Keratinocyte (primary cell): ENCODE measurements at regions not wholly inside any gene's neighbourhood (a gene's known extent, or its start where the extent isn't known, plus 50 kb on each side); places are given as distances from the start of the nearest gene placed in this dataset.

Source experiments
- CTCF ChIP-seq, 3 experiments: IDR thresholded peaks in 1 of 3; conservative IDR thresholded peaks in 1 of 3; optimal IDR thresholded peaks in 1 of 3; 2 replicates in 2 of 3; 3 replicates in 1 of 3; pipeline versions ENCODE3 to v1.5.1; 2011; ENCODE audit warnings: low read length in 3 of 3, mild to moderate bottlenecking in 3 of 3, moderate library complexity in 2 of 3, control low read depth in 1 of 3, inconsistent platforms in 1 of 3; ENCODE audit not compliant: insufficient read depth in 2 of 3; ENCODE audit errors: extremely low read depth in 1 of 3
- EZH2 ChIP-seq: IDR thresholded peaks from one replicate; pipeline ENCODE4 v1.6.1; 2012; ENCODE audit warnings: inconsistent platforms, mild to moderate bottlenecking, low read length, moderate library complexity

DNA sequence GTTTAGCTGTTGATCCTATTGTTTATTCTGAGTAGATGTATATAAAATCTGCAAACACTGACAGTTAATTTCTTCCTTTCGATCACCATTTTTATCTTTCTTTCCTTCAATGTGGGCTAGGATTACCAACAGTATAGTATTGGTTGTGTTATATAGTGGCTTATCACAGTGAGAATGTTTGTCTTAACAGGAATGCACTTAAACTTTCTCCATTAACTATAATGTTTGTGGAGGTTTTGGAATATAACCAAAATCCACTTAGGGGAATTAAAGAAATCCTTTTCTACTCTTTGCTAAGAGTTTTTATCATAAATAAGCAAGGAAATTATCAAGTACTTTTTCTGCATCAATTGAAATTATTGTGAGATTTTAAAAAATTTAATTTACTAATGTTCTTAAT, 244.6 kb downstream of the LACC1 start:
- no peak for TF ChIP-seq CTCF (optimal IDR thresholded peaks at IDR 0.05 in 1 of 3, IDR thresholded peaks at IDR 0.05 in 1 of 3, conservative IDR thresholded peaks at IDR 0.05 in 1 of 3; ENCODE audit: extremely low read depth in 1 of 3, insufficient read depth in 2 of 3, low read length in 3 of 3)
- no peak for TF ChIP-seq EZH2
